ENCODE measurements at regions not wholly inside any gene's neighbourhood (a gene's known extent, or its start where the extent isn't known, plus 50 kb on each side); places are given as distances from the start of the nearest gene placed in this dataset.

DNA sequence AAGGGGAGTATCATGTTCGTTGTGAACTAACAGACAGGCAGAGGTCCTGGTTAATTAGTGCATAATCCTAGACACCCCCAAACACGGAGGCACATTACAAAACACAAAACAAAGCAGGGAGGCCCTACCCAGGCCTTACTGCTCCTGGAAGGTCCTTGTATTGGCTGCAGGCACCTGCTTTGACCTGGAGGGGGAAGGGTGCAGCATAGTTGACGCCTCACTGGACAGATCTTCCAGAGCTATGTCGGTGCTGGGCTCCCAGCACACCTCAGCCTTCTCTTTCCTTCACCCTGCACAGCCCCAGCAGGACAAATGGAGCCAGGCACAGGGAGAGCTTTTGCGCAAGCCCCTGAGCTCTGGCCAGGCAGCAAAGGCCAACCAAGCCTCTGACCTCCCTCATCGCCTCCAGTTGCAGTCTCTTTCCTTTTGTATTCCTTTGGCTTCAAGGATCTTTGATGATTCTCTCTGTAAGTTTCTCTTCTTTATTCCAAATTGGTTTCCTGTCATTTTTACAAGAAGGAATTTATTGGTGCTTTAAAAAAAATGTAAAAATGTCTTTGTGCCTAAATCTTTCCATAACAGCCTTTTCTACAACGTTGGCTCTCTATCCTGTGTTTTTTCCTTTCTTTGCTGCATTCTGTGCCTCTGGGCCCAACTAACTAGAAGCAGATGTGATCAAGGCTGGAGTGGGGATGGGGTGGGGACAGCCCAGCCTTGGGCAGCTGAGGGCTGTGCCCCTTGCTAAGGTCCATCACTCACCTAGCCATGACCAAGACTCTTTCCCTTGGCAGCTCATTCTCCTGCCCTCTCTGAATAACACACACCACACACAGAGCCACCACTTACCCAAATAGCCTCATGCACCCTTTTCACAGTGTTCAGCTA, 317.1 kb upstream of the NPVF start:
- no peak for DNase-seq
- no peak overlapping the region for H3K4me3 ChIP-seq (ENCODE audit: control insufficient read depth in 1 of 2, extremely low read depth in 1 of 2, low read length in 1 of 2)
- no peaks in the 10 kb centered on the region for H3K36me3 ChIP-seq (ENCODE audit: control insufficient read depth in 2 of 2, extremely low read depth in 1 of 2, insufficient read depth in 1 of 2, low read length in 1 of 2)
- Mint-ChIP-seq H3K27ac (no peak overlapping the region), H3K27me3 (peaks cover 22 to 28% of the 10 kb centered on the region in 2 donors), H3K4me3 (no peak overlapping the region), H3K36me3 (no peaks in the 10 kb centered on the region), H3K4me1 (peaks cover 0 to 6% (median 0%) of the 10 kb centered on the region in 3 donors), H3K9me3 (no peaks in the 10 kb centered on the region)
- ChIA-PET POLR2A (no interaction called here), CTCF (no interaction called here)
- H3K4me1 ChIP-seq (ENCODE audit: control insufficient read depth in 1 of 2, extremely low read depth in 1 of 2, insufficient read depth in 2 of 2, low read length in 2 of 2): no peaks in the 10 kb centered on the region
- WGBS (ENCODE audit: insufficient coverage): 69% methylated on average over 2 of the region's 7 CpGs
- no peaks in the 10 kb centered on the region for H3K9me3 ChIP-seq
- no peak for ATAC-seq (replicated peaks in 1 of 4)
- H3K27me3 ChIP-seq (replicated peaks in 1 of 2; ENCODE audit: control insufficient read depth in 2 of 2, extremely low read depth in 1 of 2, insufficient read depth in 2 of 2, low read length in 1 of 2): peaks cover 0 to 26% of the 10 kb centered on the region in 2 experiments
- H3K27ac ChIP-seq (ENCODE audit: low read length): no peak overlapping the region

DNA sequence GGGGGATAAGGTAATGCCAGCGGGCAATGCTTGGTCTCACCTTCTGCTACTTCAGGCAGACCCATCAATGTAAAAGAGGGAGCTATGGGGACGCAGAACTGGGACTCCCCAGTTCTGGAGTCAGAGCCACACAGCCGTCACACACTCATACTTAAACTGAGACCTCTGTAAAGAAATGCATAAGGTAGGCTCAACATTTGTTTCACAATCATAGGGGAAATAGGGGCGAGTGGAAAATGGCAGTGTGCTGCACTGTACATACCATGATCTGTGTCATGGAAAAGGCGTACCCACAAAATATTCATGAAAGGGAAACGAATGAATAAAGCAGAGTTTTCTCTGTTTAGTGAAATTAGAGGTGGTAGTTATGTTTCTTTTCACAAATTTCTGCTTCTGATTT, 318.0 kb upstream of the NPVF start:
- Histone ChIP-seq H3K4me1 (ENCODE audit: control insufficient read depth in 1 of 2, extremely low read depth in 1 of 2, insufficient read depth in 2 of 2, low read length in 2 of 2) (no peaks in the 10 kb centered on the region), H3K9me3 (no peaks in the 10 kb centered on the region), H3K27me3 (replicated peaks in 1 of 2; ENCODE audit: control insufficient read depth in 2 of 2, extremely low read depth in 1 of 2, insufficient read depth in 2 of 2, low read length in 1 of 2) (peaks cover 0 to 26% of the 10 kb centered on the region in 2 experiments), H3K4me3 (ENCODE audit: control insufficient read depth in 1 of 2, extremely low read depth in 1 of 2, low read length in 1 of 2) (no peak overlapping the region), H3K36me3 (ENCODE audit: control insufficient read depth in 2 of 2, extremely low read depth in 1 of 2, insufficient read depth in 1 of 2, low read length in 1 of 2) (no peaks in the 10 kb centered on the region), H3K27ac (ENCODE audit: low read length) (no peak overlapping the region)
- no peak for ATAC-seq (replicated peaks in 1 of 4)
- no CpG with 5 or more reads among the region's 6 CpGs for WGBS (ENCODE audit: insufficient coverage)
- Mint-ChIP-seq H3K4me3 (no peak overlapping the region), H3K4me1 (peaks cover 0 to 6% (median 0%) of the 10 kb centered on the region in 3 donors), H3K36me3 (no peaks in the 10 kb centered on the region), H3K27me3 (peaks cover 30 to 35% of the 10 kb centered on the region in 2 donors), H3K27ac (no peak overlapping the region), H3K9me3 (no peaks in the 10 kb centered on the region)
- no peak for DNase-seq
- ChIA-PET POLR2A (no interaction called here), CTCF (no interaction called here)

DNA sequence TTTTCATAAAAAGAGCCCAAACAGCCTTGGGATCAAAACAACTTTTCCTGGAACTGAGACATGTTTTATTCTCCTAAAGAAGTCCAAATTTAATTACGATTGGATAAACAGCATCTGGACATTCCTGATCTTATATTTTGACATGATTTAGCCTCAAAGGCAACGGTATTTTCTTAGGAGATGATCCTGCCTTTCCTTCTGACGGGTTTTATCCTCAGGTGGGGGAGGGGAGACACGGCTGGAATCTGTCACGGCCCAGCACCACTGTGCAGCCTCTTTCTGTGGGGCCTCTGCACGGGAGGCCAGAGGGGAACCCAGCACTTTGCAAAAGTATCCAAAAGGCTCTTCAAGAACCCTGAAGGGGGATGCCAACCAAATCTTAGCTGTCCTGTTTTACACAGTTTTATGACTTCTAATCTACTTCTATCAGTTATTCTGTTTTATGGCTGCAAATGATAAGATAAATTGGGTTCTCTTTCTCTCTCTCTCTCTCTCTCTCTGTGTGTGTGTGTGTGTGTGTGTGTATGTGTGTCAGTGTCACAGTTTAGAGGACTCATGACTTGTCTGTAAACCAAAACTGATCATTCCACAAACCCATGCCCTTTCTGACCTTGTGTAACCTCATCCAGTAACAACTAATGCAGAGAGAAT, 321.1 kb upstream of the NPVF start:
- Mint-ChIP-seq H3K27me3 (peaks cover 17 to 25% of the 10 kb centered on the region in 2 donors), H3K9me3 (no peaks in the 10 kb centered on the region), H3K4me3 (no peak overlapping the region), H3K4me1 (peaks cover 0 to 6% (median 0%) of the 10 kb centered on the region in 3 donors), H3K27ac (no peak overlapping the region), H3K36me3 (no peaks in the 10 kb centered on the region)
- DNase-seq (no peak), ATAC-seq (replicated peaks in 1 of 4) (no peak)
- Histone ChIP-seq H3K27ac (ENCODE audit: low read length) (no peak overlapping the region), H3K9me3 (no peaks in the 10 kb centered on the region), H3K27me3 (replicated peaks in 1 of 2; ENCODE audit: control insufficient read depth in 2 of 2, extremely low read depth in 1 of 2, insufficient read depth in 2 of 2, low read length in 1 of 2) (peaks cover 0 to 25% of the 10 kb centered on the region in 2 experiments), H3K36me3 (ENCODE audit: control insufficient read depth in 2 of 2, extremely low read depth in 1 of 2, insufficient read depth in 1 of 2, low read length in 1 of 2) (no peaks in the 10 kb centered on the region), H3K4me1 (ENCODE audit: control insufficient read depth in 1 of 2, extremely low read depth in 1 of 2, insufficient read depth in 2 of 2, low read length in 2 of 2) (no peaks in the 10 kb centered on the region), H3K4me3 (ENCODE audit: control insufficient read depth in 1 of 2, extremely low read depth in 1 of 2, low read length in 1 of 2) (no peak overlapping the region)
- 83% methylated on average over 4 of the region's 6 CpGs for WGBS (ENCODE audit: insufficient coverage)
- CTCF ChIA-PET: no interaction called here
- POLR2A ChIA-PET: no interaction called here

DNA sequence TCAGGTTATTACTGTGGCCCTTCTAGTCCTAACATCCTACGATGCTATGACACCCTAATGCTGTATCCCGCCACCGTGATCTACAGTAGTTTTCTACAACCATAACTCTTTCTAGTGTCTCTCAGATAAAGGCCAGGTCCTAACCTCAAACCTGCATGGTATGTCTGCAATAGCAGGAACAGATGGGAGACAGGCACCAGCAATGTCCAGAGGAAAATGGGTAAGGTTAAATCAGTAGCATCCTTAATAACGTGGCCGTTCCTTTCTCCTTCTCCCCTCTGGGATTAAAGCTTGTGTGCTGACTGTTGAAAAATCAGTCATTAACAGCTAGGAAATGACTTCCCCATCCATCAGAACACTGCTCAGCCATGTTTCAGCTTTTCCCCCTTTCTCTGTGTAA, 321.9 kb upstream of the NPVF start:
- Mint-ChIP-seq H3K4me1 (peaks cover 0 to 6% (median 0%) of the 10 kb centered on the region in 3 donors), H3K4me3 (no peak overlapping the region), H3K36me3 (no peaks in the 10 kb centered on the region), H3K9me3 (no peaks in the 10 kb centered on the region), H3K27ac (no peak overlapping the region), H3K27me3 (peaks cover 17 to 25% of the 10 kb centered on the region in 2 donors)
- CTCF ChIA-PET: no interaction called here
- ATAC-seq (replicated peaks in 1 of 4): no peak
- Histone ChIP-seq H3K27me3 (replicated peaks in 1 of 2; ENCODE audit: control insufficient read depth in 2 of 2, extremely low read depth in 1 of 2, insufficient read depth in 2 of 2, low read length in 1 of 2) (peaks cover 0 to 24% of the 10 kb centered on the region in 2 experiments), H3K4me3 (ENCODE audit: control insufficient read depth in 1 of 2, extremely low read depth in 1 of 2, low read length in 1 of 2) (no peak overlapping the region), H3K9me3 (no peaks in the 10 kb centered on the region), H3K4me1 (ENCODE audit: control insufficient read depth in 1 of 2, extremely low read depth in 1 of 2, insufficient read depth in 2 of 2, low read length in 2 of 2) (no peaks in the 10 kb centered on the region), H3K27ac (ENCODE audit: low read length) (no peak overlapping the region), H3K36me3 (ENCODE audit: control insufficient read depth in 2 of 2, extremely low read depth in 1 of 2, insufficient read depth in 1 of 2, low read length in 1 of 2) (no peaks in the 10 kb centered on the region)
- WGBS (ENCODE audit: insufficient coverage): 80% methylated on average over 2 of the region's 5 CpGs
- POLR2A ChIA-PET: no interaction called here
- no peak for DNase-seq

DNA sequence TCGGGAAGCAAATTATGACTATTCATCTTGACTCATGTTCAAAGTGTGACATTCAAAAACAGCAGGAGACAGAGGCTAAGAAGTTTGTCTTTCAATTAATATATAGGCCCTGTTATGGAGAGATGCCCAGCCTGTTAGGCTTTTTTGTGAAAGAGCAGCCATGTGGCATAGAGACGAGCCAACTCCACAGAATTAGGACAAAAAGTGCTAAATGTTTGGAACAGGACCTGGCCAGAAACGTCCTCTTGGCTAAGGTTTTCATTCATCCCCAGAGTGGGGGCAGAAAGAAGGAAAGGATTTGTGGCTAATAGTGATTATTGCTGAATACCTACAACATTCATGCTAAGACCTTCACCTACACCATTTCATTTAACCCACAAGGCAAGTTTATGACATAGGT, 324.7 kb upstream of the NPVF start:
- Mint-ChIP-seq H3K9me3 (no peaks in the 10 kb centered on the region), H3K36me3 (no peaks in the 10 kb centered on the region), H3K27me3 (peaks cover 12 to 16% of the 10 kb centered on the region in 2 donors), H3K27ac (no peak overlapping the region), H3K4me3 (no peak overlapping the region), H3K4me1 (peaks cover 7 to 18% (median 10%) of the 10 kb centered on the region in 3 donors)
- no peak for DNase-seq
- no peak overlapping the region for H3K4me3 ChIP-seq (ENCODE audit: control insufficient read depth in 1 of 2, extremely low read depth in 1 of 2, low read length in 1 of 2)
- no peaks in the 10 kb centered on the region for H3K4me1 ChIP-seq (ENCODE audit: control insufficient read depth in 1 of 2, extremely low read depth in 1 of 2, insufficient read depth in 2 of 2, low read length in 2 of 2)
- POLR2A ChIA-PET: no interaction called here
- ATAC-seq (replicated peaks in 1 of 4): no peak
- H3K27ac ChIP-seq (ENCODE audit: low read length): no peak overlapping the region
- H3K27me3 ChIP-seq (replicated peaks in 1 of 2; ENCODE audit: control insufficient read depth in 2 of 2, extremely low read depth in 1 of 2, insufficient read depth in 2 of 2, low read length in 1 of 2): peaks cover 0 to 10% of the 10 kb centered on the region in 2 experiments
- CTCF ChIA-PET: no interaction called here
- H3K36me3 ChIP-seq (ENCODE audit: control insufficient read depth in 2 of 2, extremely low read depth in 1 of 2, insufficient read depth in 1 of 2, low read length in 1 of 2): no peaks in the 10 kb centered on the region
- H3K9me3 ChIP-seq: no peaks in the 10 kb centered on the region
- WGBS (ENCODE audit: insufficient coverage): no CpG with 5 or more reads among the region's 3 CpGs

DNA sequence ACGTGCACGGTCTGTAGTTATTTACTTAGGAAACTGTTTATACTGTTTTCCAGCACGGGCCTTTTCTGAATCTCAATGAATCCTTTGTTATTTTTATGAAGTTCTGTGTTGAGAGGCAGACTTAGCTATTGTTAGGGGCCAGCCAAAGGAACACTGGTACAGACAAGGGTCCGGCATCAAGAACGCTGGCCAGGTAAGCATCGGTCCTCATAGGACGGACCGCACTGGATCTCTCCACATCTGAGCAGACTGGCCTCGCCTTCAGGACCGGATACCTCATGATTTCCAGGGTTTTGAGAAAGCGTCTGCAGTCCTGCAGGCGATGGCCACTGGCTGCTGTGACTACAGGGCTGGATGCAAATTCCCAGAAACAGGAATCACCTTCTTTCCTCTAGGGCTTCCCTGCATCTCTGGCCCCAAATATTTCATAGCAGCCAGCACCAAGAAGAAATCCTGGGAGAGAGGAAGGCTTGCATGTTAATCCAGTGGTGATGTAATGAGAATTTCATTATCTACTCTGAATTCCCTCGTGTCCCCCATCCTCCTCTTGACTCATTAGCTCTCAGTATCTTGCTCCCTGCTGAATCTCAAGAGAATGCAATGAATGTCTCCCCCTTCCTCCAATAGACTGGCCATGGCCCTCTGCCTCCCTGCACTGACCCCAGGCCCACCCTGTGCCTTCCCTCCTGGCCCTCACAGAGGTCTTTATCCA, 325.4 kb upstream of the NPVF start:
- Histone ChIP-seq H3K9me3 (no peaks in the 10 kb centered on the region), H3K27me3 (replicated peaks in 1 of 2; ENCODE audit: control insufficient read depth in 2 of 2, extremely low read depth in 1 of 2, insufficient read depth in 2 of 2, low read length in 1 of 2) (peaks cover 0 to 10% of the 10 kb centered on the region in 2 experiments), H3K4me1 (ENCODE audit: control insufficient read depth in 1 of 2, extremely low read depth in 1 of 2, insufficient read depth in 2 of 2, low read length in 2 of 2) (no peaks in the 10 kb centered on the region), H3K4me3 (ENCODE audit: control insufficient read depth in 1 of 2, extremely low read depth in 1 of 2, low read length in 1 of 2) (no peak overlapping the region), H3K36me3 (ENCODE audit: control insufficient read depth in 2 of 2, extremely low read depth in 1 of 2, insufficient read depth in 1 of 2, low read length in 1 of 2) (no peaks in the 10 kb centered on the region), H3K27ac (ENCODE audit: low read length) (no peak overlapping the region)
- 83% methylated on average over 9 of the region's 13 CpGs for WGBS (ENCODE audit: insufficient coverage)
- DNase-seq (no peak), ATAC-seq (replicated peaks in 1 of 4) (no peak)
- Mint-ChIP-seq H3K27ac (no peak overlapping the region), H3K36me3 (no peaks in the 10 kb centered on the region), H3K27me3 (peaks cover 12 to 13% of the 10 kb centered on the region in 2 donors), H3K4me3 (no peak overlapping the region), H3K9me3 (no peaks in the 10 kb centered on the region), H3K4me1 (peaks cover 7 to 18% (median 10%) of the 10 kb centered on the region in 3 donors)
- ChIA-PET CTCF (interaction anchor here in 1 of 2 donors (0.5 kb wide), 1 partner anchor 284 kb away, joined by 5 read pairs; no protein-coding TSS in a partner anchor), POLR2A (no interaction called here)
